ENCODE measurements at regions not wholly inside any gene's neighbourhood (a gene's known extent, or its start where the extent isn't known, plus 50 kb on each side); places are given as distances from the start of the nearest gene placed in this dataset.
"Not testable (repeated sequence)": the region's sequence is repeated elsewhere in the genome, so short reads cannot be mapped to it uniquely, and the experiment has no call there.

DNA sequence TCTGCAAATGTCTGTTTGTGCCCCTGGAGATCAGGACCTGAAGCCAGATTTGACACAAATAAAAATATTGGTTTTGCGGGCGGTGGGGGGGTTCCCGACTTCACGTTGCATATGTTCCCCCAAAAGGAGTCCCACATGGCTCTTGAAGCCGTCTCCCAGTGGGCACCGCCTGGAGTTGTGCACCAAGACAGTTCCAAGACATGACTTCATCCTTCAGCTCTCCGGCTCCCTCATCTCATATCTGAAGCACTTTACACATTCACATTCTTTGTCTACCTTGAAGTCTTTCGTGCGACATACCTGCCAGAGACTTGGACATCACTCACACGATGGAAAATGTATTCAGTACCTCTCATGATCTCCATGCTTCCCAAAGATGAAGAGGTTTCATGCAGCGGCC lies 362.8 kb upstream of the FOXK1 start:
- no peak for DNase-seq

DNA sequence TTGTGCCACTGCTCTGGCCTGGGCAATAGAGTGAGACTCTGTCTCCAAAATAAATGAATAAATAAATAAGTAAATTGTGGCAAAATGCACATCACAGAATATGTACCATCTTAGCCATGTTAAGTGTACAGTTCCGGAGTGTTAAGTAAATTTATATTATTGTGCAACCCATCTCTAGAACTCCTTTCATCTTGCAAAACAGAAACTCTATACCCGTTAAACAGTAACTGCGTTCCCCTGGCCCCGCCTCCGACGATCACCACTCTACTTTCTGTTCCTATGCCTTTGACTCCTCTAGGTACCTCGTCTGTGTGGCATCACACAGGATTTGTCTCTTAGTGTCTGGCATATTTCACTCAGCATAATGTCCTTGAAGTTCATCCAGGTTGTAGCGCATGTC lies 356.4 kb upstream of the FOXK1 start:
- no peak for DNase-seq

DNA sequence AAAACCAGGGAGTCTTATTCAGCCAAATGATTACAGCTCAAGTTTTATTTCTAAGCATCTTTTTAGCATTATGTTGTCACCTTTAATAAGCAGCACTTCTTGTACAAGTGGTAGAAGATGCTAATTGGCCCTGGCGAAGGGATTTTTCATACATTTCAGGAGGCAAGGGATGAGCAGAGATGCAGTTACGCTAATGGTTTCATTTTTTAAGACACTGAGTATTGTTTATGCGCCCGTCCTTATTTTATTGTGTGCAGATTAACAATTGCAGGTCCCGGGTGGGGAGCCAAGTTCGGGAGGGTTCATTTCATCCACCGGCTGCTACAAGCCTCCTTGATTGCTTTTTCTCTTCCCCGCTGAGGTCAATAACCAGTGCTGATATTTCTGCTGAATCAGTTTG lies 350.4 kb upstream of the FOXK1 start:
- DNase-seq, result no peak

DNA sequence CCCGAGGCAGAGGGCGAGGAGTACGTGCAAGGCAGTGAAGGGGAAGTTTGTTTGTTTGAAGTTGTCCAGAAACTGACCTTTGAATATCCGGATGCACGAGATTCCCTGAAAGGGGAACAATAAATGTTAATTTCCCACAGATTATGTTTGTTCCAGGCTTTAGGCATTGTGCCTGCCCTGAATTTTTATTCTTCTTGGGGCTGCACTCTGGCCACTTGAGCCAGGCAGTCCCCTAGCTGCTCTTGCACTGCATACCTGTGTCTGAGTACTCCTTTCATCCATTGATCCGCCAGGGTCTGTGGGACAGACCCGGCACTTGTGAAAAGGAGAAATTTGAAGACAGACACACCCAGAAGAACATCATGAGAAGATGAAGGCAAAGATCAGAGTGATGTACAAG lies 343.5 kb upstream of the FOXK1 start:
- no peak for DNase-seq

DNA sequence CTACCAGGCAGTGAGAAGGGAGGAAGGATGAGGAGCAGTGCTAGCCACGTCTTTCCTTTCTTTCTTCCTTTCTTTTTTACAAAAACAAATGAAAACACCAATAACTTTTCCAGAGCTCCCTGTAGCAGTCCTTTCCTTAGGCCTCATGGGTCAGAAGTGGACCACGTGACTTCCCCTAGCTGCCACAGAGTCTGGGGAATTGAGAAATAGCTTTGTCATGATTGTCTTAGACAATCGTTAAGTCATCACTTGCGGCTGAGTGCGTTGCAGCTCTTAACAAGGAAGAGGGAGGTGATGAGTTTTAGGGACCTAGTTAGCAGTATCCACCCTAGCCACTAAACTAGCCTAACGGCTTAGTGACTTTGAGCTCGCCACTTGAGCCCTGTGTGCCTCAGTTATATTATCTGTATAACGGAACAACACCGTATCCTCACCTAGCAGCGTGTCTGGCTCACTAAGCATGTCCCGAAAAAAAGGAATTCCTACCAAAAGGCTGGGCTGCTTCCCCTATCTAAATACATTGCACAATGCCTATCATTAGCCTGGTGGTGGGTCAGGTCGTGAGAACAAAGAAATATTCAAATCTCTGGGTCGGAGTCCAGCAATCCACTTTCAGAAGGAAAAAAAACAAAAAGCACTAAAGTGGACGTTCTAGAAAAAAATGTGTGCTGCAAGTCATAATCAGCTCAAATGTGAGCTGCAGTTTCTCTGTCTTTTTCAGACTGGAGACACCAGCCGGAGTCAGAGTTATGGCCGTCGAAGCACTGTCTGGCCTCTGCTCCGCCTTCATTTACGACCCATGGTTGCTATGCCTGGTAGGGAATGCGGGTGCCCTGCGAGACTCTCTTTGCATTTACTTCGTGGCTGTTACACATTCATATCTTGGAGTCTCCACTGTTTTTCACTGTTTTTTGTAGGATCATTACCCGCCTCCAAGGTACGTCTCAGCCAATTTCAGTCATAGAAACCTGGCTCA lies 338.5 kb upstream of the FOXK1 start:
- no peak for DNase-seq

DNA sequence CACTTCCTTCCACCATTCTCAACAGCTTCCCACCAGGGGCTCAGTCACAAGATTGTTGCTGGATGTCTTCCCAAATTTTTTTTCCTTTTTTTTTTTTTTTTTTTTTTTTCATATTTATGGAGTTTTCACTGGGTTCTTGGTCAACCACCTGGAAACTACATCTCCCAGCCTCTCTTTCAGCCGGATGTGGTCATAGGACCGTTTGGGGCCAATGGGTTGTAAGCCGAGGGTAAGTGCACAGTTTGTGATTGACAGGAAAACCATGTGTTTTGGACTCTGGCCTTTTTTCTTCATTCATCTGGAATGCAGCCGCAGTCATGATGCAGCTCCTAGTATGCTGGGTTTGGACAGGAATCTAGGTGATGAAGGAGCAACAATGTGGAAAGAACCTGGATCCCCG lies 337.1 kb upstream of the FOXK1 start:
- DNase-seq, result no peak

DNA sequence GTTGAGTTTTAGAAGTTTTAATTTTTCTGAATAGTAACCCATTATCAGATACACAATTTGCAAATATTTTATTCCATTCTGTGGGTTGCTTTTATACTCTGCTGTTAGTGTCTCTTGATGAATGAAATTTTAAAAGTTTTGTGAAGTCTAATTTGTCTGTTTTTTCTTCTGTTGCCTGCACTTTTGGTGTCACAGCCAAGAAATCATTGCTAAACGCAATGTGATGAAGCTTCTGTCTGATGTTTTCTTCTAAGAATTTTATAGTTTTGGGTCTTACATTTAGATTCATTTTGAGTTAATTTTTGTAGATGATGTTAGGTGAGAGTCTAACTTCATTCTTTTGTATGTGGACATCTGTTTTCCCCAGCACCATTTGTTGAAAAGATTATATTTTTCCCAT lies 330.0 kb upstream of the FOXK1 start:
- DNase-seq, result no peak

DNA sequence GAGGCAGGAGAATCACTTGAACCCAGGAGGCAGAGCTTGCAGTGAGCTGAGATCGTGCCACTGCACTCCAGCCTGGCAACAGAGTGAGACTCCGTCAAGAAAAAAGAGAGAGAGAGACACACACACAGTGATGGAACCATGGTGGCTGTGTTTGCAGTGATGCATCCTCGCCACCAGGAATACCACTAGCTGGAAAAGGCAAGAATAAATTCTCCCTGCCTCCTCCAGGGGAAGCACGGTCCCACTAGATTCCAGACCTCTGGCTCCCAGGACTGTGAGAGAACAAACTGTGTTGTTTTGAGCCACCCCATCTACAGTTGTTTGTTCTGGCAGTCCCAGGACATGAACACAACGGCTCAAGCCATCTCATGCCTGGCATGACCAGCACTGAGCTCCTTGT lies 320.3 kb upstream of the FOXK1 start:
- DNase-seq, result no peak

DNA sequence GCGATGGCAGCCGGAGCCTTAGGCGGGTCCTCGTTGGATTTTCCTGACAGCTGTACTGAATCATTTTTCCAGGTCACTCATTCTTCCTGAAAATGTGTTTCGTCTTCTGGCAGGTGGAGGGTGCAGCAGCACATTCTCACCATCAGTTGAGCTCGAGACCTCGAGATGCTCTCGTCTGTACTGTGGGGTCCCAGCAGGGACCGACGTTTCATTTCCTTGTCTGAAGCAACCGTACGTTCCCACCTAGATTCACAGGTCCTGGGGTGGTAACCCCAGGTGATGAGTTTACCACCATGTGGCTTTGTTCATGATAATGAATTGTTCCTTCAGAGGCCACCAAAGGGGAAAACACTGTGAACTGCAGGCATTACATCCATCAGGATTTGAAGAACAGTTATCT lies 298.5 kb upstream of the FOXK1 start:
- DNase-seq, result no peak

DNA sequence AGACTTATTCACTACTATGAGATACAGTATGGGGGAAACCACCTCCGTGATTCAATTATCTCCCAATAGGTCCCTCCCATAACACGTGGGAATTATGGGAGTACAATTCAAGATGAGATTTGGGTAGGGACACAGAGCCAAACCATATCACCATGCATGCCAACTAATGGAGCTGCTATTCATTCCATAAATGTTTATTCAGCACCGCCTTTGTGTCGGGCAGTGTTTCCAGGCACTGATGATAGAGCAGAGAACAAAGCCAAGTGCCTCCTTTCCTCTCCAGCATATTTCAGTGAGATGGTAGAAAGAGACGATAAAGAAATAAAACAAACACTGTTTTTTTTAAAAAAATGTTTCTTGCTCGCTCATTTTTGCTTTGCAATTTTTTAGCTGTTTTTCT lies 295.9 kb upstream of the FOXK1 start:
- no peak for DNase-seq

DNA sequence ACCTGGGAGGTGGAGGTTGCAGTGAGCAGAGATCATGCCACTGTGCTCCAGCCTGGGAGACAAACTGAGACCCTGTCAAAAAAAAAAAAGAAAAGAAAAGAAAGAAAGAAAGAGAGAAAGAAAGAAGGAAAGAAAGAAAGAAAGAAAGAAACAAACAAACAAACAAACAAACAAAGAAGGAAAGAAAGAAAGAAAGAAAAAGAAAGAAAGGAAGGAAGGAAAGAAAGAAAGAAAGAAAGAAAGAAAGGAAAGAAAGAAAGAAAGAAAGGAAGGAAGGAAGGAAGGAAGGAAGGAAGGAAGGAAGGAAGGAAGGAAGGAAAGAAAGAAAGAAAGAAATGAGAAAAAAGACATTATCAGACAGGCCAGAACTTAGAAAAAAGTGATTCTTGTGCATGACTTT lies 291.0 kb upstream of the FOXK1 start:
- DNase-seq, result not testable (repeated sequence)

DNA sequence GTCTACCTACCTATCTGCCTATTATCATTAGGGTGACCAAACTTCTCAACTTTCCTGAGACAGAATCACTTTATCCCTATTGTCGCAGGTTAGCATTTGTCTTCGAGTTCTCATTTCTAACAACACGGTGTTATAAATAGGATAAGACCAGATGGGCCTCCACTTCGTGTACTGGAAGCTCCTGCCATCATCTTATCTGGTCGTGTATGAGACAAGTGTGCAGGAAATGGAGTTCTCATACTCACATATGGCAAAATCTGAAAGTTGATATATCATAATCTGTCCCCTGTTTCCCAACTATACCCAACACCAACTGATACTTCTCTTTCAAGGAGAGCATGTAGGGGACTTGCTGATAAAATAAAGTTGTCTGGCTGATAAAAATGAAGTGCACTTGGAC lies 287.4 kb upstream of the FOXK1 start:
- no peak for DNase-seq

DNA sequence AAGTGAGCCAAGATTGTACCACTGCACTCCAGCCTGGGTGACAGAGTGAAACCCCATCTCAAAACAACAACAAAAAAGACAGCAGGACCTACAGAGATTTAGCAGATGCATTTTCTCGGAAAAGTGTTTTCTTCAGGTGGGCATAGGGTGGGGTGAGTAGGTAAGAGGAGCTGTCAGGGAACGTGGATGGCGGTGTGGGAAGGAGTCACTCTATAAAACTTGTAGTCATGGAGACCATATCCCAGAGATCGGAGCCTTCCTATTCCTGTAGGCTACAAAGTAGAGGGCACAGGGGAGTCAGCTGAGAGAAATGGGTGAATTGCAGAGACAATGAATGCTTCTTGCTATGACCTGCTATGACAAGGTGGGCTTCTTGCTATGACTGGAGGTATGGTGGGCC lies 283.0 kb upstream of the FOXK1 start:
- no peak for DNase-seq

DNA sequence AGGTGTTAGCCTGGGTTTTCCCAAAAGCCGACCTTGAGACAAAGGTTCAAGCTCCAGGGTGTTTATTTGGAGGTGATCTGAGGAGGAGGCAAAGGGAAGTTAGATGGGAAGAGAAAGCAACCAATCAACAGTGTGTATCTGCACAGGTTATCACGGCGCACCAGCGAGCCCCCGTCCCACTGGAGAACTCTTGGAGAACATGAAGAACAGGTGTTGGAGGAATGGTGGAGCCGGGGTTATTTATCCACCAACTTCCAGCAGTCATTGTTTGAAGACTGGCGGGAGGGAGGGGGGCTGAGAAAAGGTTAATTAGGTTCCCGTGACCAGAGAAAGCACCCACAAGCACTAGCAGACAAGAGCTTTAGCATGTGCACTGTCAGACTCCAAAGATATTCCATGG lies 282.5 kb upstream of the FOXK1 start:
- DNase-seq, result no peak

DNA sequence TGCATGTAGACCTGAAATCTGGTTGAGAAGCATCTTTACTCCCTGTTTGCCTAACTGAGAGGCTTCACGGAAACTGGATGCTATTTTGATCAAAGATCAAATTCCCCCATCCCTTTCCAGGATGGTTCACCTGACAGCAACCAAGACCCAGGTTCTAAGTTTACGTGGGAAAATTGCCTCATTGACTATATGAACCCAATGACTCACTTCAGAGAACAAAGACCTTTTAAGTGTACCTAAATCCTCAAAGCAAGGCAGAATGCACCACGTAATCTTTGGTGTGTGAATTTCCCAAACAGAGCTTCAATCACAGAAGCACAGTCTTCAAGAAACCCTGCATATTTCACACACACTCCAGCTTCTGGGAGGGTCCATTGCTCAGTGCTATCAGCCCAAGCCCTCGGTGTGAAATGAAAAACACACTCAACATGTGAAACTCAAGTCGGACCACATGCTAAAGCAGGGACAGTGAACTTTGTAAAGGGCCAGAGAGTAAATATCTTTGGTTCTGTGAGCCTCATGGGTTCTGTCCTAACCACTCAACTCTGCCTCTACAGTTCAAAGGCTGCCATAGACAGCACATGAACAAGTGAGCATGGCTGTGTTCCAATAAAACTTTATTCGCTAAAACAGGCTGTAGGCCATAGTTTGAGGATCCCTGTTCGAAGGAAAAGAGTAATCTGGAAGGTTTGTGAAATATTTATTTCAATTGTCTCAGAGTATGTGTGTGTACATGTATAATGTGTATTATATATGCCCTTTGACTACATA lies 275.6 kb upstream of the FOXK1 start:
- no peak for DNase-seq

DNA sequence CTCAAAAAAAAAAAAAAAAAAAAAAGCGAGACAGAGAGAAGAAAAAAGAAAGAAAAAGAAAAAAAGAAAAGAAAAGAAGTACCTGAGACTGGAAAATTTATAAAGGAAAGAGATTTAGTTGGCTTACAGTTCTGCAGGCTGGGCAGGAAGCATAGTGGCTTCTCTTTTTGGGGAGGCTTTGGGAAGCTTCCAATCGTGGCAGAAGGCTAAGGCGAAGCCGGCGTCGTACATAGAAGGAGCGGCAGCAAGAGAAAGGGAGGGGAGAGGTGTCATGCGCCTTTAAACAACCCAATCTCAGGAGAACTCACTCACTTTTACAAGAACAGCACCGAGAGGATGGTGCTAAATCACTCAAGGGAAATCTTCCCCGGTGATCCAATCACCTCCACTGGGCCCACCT lies 272.1 kb upstream of the FOXK1 start:
- DNase-seq, result no peak

DNA sequence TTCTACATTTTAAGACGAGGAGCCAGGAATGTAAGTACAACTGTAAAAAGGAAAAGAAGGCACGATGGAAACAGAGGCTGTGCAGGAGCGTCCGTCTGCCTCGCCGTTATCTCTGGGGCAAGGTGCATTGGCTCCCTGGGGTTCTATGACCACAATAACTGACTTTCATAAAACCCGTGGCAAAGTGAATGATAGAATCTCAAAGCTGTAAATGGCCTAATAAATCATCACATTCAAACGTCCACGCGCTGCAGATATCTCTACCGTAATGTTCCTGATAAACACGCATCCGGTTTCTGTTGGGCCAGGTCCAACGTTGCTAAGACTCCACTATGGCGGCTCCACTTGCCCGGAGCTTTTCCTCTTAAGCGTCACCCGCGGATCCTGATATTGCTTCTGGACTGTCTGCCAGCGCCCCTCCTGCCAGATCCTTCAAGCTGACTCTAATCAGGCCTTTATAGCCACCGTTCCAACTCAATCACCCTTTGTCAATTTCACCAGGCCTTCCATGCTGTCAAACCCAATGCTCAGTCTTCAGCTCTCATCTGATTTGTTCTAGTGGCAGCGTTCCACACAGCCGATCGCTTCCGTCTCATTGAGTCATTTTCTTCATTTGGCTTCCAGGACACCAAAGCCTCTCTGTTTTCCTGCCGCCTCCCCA lies 265.6 kb upstream of the FOXK1 start:
- no peak for DNase-seq

DNA sequence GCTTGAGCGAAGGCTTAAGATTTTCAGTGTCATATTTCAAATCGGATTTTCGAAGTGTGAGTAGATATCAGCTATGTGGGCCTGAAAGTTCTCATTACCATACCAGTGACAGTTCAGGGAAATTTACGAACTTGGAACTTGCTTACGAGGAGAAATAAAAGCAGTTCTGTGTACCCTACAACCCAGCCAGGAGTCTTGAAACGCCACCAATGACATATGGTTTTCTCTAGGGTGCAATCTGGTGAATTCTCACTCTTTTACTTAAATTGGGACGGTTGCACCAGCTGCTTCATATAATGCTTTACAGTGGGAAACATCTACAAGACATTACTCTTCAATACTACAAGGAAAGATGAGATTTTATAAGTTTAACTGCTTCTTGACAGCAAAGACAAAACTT lies 253.6 kb upstream of the FOXK1 start:
- DNase-seq, result no peak

DNA sequence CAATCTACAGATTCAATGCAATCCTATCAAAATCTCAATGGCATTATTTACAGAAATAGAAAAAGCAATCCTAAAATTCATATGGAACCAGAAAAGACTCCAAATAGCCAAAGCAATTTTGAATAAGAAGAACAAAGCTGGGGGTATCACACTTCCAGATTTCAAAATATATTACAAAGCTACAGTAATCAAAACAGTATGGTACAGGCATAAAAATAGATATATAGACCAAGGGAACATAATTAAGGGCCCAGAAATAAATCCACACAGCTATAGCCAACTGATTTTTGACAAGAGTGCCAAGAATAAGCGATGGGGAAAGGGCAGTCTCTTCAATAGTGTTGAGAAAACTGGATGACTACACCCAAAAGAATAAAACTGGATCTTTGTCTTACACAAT lies 251.9 kb upstream of the FOXK1 start:
- no peak for DNase-seq

DNA sequence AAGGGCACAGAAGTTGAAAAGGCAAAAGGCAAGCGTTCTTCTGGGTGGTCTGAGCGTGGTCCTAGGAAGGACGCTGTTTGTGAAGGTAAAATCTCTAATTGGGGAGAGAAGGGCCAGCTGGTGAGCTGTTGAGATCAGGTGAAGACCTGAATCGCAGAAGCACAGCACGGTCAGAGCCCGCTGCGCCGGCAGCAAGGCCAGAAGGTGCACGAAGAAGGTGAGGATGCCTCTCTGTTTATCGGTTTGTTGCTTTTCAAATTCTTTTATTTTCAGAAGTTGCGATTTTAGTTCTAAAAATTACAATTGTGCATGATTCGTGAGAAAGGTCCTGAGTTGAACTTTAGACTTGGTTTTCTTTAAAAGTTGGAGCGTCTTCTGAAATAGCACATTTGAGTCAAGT lies 247.8 kb upstream of the FOXK1 start:
- no peak for DNase-seq

DNA sequence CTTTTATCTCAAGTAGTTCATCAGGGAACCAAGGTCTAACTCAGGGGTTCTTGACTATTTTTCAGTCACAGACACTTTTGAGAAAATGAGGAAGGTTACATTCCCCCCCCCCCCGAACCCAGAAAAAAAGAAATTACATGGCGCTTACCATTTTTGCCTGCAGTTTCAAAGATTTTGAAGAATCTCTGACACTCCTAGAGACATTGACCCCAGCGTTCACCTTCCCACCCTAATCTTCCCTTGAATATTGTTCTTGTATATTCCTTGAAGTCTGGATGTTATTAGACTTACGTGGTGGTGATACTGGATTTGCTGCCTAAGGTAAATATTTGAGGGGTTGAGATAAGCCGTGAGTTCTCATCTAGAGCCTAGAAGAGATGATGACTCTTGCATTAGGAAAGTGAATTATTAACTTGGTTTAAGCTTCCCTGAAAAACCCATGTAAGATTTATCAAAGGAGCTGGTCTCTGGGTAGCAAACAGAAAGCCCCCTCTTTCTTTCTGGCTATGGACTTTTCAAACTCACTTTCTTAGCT lies 245.7 kb upstream of the FOXK1 start:
- no peak for DNase-seq

DNA sequence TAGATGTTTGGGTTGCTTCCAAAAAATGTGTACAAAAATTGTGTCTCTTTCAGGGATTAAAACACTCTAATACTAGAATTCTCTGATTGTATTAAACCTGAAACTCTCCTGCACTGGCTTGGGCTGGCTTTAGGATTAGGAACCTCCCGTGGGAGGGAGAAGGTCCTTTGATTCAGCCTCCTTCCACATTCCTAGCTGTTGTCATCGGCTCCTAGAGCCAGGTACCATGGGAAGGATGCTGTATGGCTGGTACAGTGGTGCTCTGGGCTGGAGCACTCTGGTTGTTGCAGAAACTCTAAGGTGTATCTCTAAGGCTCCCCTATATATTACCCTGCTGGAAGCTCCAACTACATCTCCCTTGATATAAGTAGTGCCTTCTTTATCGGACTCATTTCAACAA lies 245.2 kb upstream of the FOXK1 start:
- DNase-seq, result no peak

DNA sequence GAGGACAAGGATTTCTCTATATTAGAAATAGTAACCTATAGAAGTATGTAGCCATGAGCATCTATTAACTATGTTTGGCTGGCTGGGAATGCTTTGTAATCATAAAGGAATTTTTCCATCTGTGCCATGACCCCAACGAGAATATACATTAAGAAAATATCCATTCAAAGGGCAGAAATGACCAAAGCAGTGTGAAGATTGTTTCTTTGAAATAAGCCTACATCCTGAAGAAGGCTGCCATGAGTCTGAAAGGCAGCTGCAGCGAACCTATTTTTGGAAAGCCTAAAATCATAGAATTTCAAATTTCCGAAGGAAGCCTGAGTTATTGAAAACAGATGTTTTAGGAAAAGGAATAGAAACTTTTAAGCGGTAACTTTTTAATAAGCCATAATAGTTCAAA lies 244.2 kb upstream of the FOXK1 start:
- DNase-seq, result peak; percentile 34
